H9 (cell line): ENCODE measurements at regions not wholly inside any gene's neighbourhood (a gene's known extent, or its start where the extent isn't known, plus 50 kb on each side); places are given as distances from the start of the nearest gene placed in this dataset.

Source experiments
- DNase-seq: peaks from one replicate; pipeline ENCODE4 v3.0.0-alpha.2; 2017
- H2AFZ ChIP-seq: one replicate; pipeline ENCODE4 v1.6.1; 2013; ENCODE audit warnings: mild to moderate bottlenecking, low read length, control low read depth, moderate library complexity
- H2AK5ac ChIP-seq: 2 replicates; pipeline ENCODE4 v1.6.1; 2013; ENCODE audit warnings: low read length, control low read depth, mixed read lengths; ENCODE audit not compliant: insufficient read length
- H2BK120ac ChIP-seq: one replicate; pipeline ENCODE4 v1.6.1; 2013; ENCODE audit warnings: low read depth, mild to moderate bottlenecking, low read length, control low read depth, inconsistent platforms; ENCODE audit not compliant: poor library complexity, severe bottlenecking
- H2BK12ac ChIP-seq: 2 replicates; pipeline ENCODE4 v1.6.1; 2013; ENCODE audit warnings: low read length, control low read depth, mixed read lengths, low read depth; ENCODE audit not compliant: insufficient read length
- H2BK15ac ChIP-seq: 2 replicates; pipeline ENCODE4 v1.6.1; 2013; ENCODE audit warnings: low read depth, low read length, control low read depth
- H2BK20ac ChIP-seq: one replicate; pipeline ENCODE4 v1.6.1; 2013; ENCODE audit warnings: low read depth, mild to moderate bottlenecking, low read length, control low read depth, inconsistent platforms; ENCODE audit not compliant: poor library complexity, severe bottlenecking
- H2BK5ac ChIP-seq: 2 replicates; pipeline ENCODE4 v1.6.1; 2013; ENCODE audit warnings: low read length, control low read depth, mixed read lengths; ENCODE audit not compliant: insufficient read length
- H3K14ac ChIP-seq: 2 replicates; pipeline ENCODE4 v1.6.1; 2013; ENCODE audit warnings: low read length, control low read depth; ENCODE audit not compliant: insufficient read depth
- H3K18ac ChIP-seq: 2 replicates; pipeline ENCODE4 v1.6.1; 2013; ENCODE audit warnings: low read depth, mild to moderate bottlenecking, mixed read lengths, low read length, control low read depth; ENCODE audit not compliant: insufficient read length
- H3K23ac ChIP-seq: 2 replicates; pipeline ENCODE4 v1.6.1; 2013; ENCODE audit warnings: low read length, control low read depth, mixed read lengths, low read depth; ENCODE audit not compliant: insufficient read length
- H3K23me2 ChIP-seq: 2 replicates; pipeline ENCODE4 v1.6.1; 2013; ENCODE audit warnings: low read depth, mild to moderate bottlenecking, mixed read lengths, low read length, control low read depth; ENCODE audit not compliant: insufficient read length, poor library complexity, severe bottlenecking
- H3K27ac ChIP-seq: 2 replicates; pipeline ENCODE4 v1.5.1; 2013; ENCODE audit warnings: low read length, control low read depth, mixed read lengths, low read depth; ENCODE audit not compliant: insufficient read length
- H3K27me3 ChIP-seq: 2 replicates; pipeline ENCODE4 v1.6.1; 2013; ENCODE audit warnings: low read length, control low read depth, inconsistent platforms; ENCODE audit not compliant: insufficient read depth
- H3K4ac ChIP-seq: 2 replicates; pipeline ENCODE4 v1.6.1; 2013; ENCODE audit warnings: low read depth, mild to moderate bottlenecking, control low read depth, inconsistent platforms, low read length, moderate library complexity
- H3K4me1 ChIP-seq: 2 replicates; pipeline ENCODE4 v1.6.1; 2013; ENCODE audit warnings: low read length, control low read depth, inconsistent platforms; ENCODE audit not compliant: insufficient read depth
- H3K4me2 ChIP-seq: 2 replicates; pipeline ENCODE4 v1.6.1; 2013; ENCODE audit warnings: low read length, control low read depth, mixed read lengths; ENCODE audit not compliant: insufficient read length, insufficient read depth
- H3K56ac ChIP-seq: 2 replicates; pipeline ENCODE4 v1.6.1; 2013; ENCODE audit warnings: low read depth, mild to moderate bottlenecking, mixed read lengths, low read length, control low read depth; ENCODE audit not compliant: insufficient read length
- H3K79me1 ChIP-seq: 2 replicates; pipeline ENCODE4 v1.6.1; 2013; ENCODE audit warnings: low read depth, mild to moderate bottlenecking, moderate library complexity, low read length, control low read depth, inconsistent platforms; ENCODE audit not compliant: insufficient read depth, poor library complexity, severe bottlenecking
- H3K79me2 ChIP-seq: 2 replicates; pipeline ENCODE4 v1.6.1; 2013; ENCODE audit warnings: low read length, control low read depth, inconsistent platforms; ENCODE audit not compliant: insufficient read depth
- H3K9ac ChIP-seq: 2 replicates; pipeline ENCODE4 v1.6.1; 2013; ENCODE audit warnings: low read length, control low read depth, mixed read lengths; ENCODE audit not compliant: insufficient read length; ENCODE audit errors: extremely low read depth
- H3K9me3 ChIP-seq: one replicate; pipeline ENCODE4 v1.6.1; 2013; ENCODE audit warnings: low read depth, low read length, inconsistent platforms; ENCODE audit not compliant: control insufficient read depth
- H3T11ph ChIP-seq: one replicate; pipeline ENCODE4 v1.6.1; 2013; ENCODE audit warnings: mild to moderate bottlenecking, low read length, control low read depth, inconsistent platforms
- H4K20me1 ChIP-seq: one replicate; pipeline ENCODE4 v1.6.1; 2013; ENCODE audit not compliant: control insufficient read depth, insufficient read length, insufficient read depth
- H4K5ac ChIP-seq: 2 replicates; pipeline ENCODE4 v1.6.1; 2013; ENCODE audit warnings: low read depth, mild to moderate bottlenecking, mixed read lengths, low read length, control low read depth; ENCODE audit not compliant: insufficient read length
- H4K8ac ChIP-seq: replicated peaks from 2 replicates; pipeline ENCODE4 v1.6.1; 2013; ENCODE audit warnings: low read length, control low read depth, mixed read lengths, low read depth; ENCODE audit not compliant: insufficient read length
- H4K91ac ChIP-seq: 2 replicates; pipeline ENCODE4 v1.6.1; 2013; ENCODE audit warnings: low read depth, mild to moderate bottlenecking, moderate library complexity, mixed read lengths, low read length, control low read depth; ENCODE audit not compliant: insufficient read length
- H3K27ac Mint-ChIP-seq, 3 experiments: 2 replicates in 2 of 3; 3 replicates in 1 of 3; pipeline ENCODE4 v1.8.0; 2020 to 2021; ENCODE audit warnings: mixed read lengths in 3 of 3, mild to moderate bottlenecking in 1 of 3, moderate library complexity in 1 of 3
- H3K27me3 Mint-ChIP-seq: 2 replicates; pipeline ENCODE4 v1.8.0; 2021; ENCODE audit warnings: low read depth, mild to moderate bottlenecking, moderate library complexity, mixed read lengths
- H3K36me3 Mint-ChIP-seq, 3 experiments: 2 replicates in 2 of 3; 3 replicates in 1 of 3; pipeline ENCODE4 v1.8.0; 2020 to 2021; ENCODE audit warnings: low read depth in 3 of 3, mixed read lengths in 3 of 3; ENCODE audit not compliant: insufficient read depth in 1 of 3
- H3K4me1 Mint-ChIP-seq, 2 experiments: 2 replicates each; pipeline ENCODE4 v1.8.0; 2020; ENCODE audit warnings: mixed read lengths in 2 of 2
- H3K4me3 Mint-ChIP-seq, 2 experiments: 2 replicates in 1 of 2; 3 replicates in 1 of 2; pipeline ENCODE4 v1.8.0; 2020 to 2021; ENCODE audit warnings: mild to moderate bottlenecking in 2 of 2, mixed read lengths in 2 of 2, moderate library complexity in 1 of 2
- H3K9me3 Mint-ChIP-seq, 2 experiments: 2 replicates in 1 of 2; 3 replicates in 1 of 2; pipeline ENCODE4 v1.8.0; 2020; ENCODE audit warnings: mild to moderate bottlenecking in 2 of 2, mixed read lengths in 2 of 2, moderate library complexity in 1 of 2
- CTCF ChIP-seq: fragments of 200-600 bp; sonication (generic); conservative IDR thresholded peaks from 3 replicates; pipeline ENCODE4 v1.8.0; 2021; ENCODE audit warnings: antibody characterized with exemption, mild to moderate bottlenecking
- WGBS: extraction: QIAGEN DNeasy Blood & Tissue Kit; methylation state at CpG from one replicate; pipeline ENCODE4 v1.1.7; 2013; ENCODE audit warnings: missing lambda C conversion rate, low lambda C conversion rate, mixed read lengths; ENCODE audit not compliant: insufficient read length; ENCODE audit errors: extremely low coverage; 5-methylcytosine and 5-hydroxymethylcytosine counted together

DNA sequence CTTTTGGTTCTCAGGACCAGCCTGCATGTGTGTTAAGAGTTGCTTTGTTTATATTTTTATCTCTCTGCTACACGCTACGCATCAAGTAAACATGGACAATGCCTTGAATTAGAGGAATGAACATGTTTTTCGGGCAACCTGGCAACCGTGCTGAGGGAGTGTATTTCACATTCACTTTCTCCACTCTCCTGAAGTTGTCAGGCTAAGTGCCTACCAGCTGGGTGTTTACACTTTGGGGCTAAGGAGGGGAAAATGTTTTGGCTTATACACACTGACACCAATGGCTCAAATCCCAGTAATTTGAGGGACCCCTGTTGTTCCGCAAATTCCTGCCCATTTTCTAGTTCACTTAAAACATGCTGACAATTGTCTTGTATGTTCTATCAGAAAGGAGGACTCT is 141.5 kb upstream of the PDE7B start:
- peaks cover 0 to 3% of the 10 kb centered on the region in 2 experiments; a peak in 2 of 4 replicates for H3K4me1 Mint-ChIP-seq
- Histone ChIP-seq H3K4ac (no peak overlapping the region), H4K5ac (no peak overlapping the region), H2AFZ (no peak overlapping the region), H3K9me3 (no peaks in the 10 kb centered on the region), H3K79me2 (no peaks in the 10 kb centered on the region), H3K27ac (no peak overlapping the region), H3K4me2 (no peak overlapping the region), H2AK5ac (no peak overlapping the region), H2BK20ac (no peak overlapping the region), H3K27me3 (no peaks in the 10 kb centered on the region), H4K20me1 (no peaks in the 10 kb centered on the region), H2BK12ac (no peak overlapping the region), H3K9ac (no peak overlapping the region), H3K79me1 (no peaks in the 10 kb centered on the region), H3T11ph (no peak overlapping the region), H3K23me2 (no peaks in the 10 kb centered on the region), H3K56ac (no peak overlapping the region), H4K8ac (no peak overlapping the region), H2BK5ac (no peak overlapping the region), H2BK15ac (no peak overlapping the region), H3K14ac (no peak overlapping the region), H4K91ac (no peak overlapping the region), H3K18ac (no peak overlapping the region), H2BK120ac (no peak overlapping the region), H3K23ac (no peak overlapping the region), H3K4me1 (no peaks in the 10 kb centered on the region)
- H3K36me3 Mint-ChIP-seq: no peaks in the 10 kb centered on the region
- TF ChIP-seq CTCF: no peak
- H3K4me3 Mint-ChIP-seq: no peak overlapping the region
- DNase-seq: no peak
- H3K9me3 Mint-ChIP-seq: no peaks in the 10 kb centered on the region
- H3K27me3 Mint-ChIP-seq: no peaks in the 10 kb centered on the region
- no peak overlapping the region for H3K27ac Mint-ChIP-seq
- WGBS: no CpG with 5 or more reads among the region's 5 CpGs
